ENCODE measurements at regions not wholly inside any gene's neighbourhood (a gene's known extent, or its start where the extent isn't known, plus 50 kb on each side); places are given as distances from the start of the nearest gene placed in this dataset.

- Histone ChIP-seq H2BK15ac (ENCODE audit: low read depth, low read length) (no peak overlapping the region), H2BK12ac (ENCODE audit: insufficient read length, low read depth, low read length) (no peak overlapping the region), H3K27ac (ENCODE audit: insufficient read length, low read depth, low read length) (no peak overlapping the region), H3K14ac (ENCODE audit: insufficient read depth, low read length) (no peak overlapping the region), H3K79me2 (ENCODE audit: insufficient read depth, low read length) (no peaks in the 10 kb centered on the region), H4K5ac (ENCODE audit: insufficient read length, low read depth, low read length) (no peak overlapping the region), H3K18ac (ENCODE audit: insufficient read length, low read depth, low read length) (no peak overlapping the region), H3K27me3 (ENCODE audit: insufficient read depth, low read length) (no peaks in the 10 kb centered on the region), H3K9ac (ENCODE audit: extremely low read depth, insufficient read length, low read length) (no peak overlapping the region), H3K56ac (ENCODE audit: insufficient read length, low read depth, low read length) (no peak overlapping the region), H4K20me1 (ENCODE audit: control insufficient read depth, insufficient read depth, insufficient read length) (no peaks in the 10 kb centered on the region), H3T11ph (ENCODE audit: low read length) (no peak overlapping the region), H2AK5ac (ENCODE audit: insufficient read length, low read length) (no peak overlapping the region), H3K23me2 (ENCODE audit: insufficient read length, low read depth, low read length, poor library complexity, severe bottlenecking) (no peaks in the 10 kb centered on the region), H4K8ac (replicated peaks; ENCODE audit: insufficient read length, low read depth, low read length) (no peak overlapping the region), H3K9me3 (ENCODE audit: control insufficient read depth, low read depth, low read length) (no peaks in the 10 kb centered on the region), H4K91ac (ENCODE audit: insufficient read length, low read depth, low read length) (no peak overlapping the region), H2BK5ac (ENCODE audit: insufficient read length, low read length) (no peak overlapping the region), H3K4me1 (ENCODE audit: insufficient read depth, low read length) (no peaks in the 10 kb centered on the region), H3K79me1 (ENCODE audit: insufficient read depth, low read depth, low read length, poor library complexity, severe bottlenecking) (no peaks in the 10 kb centered on the region), H3K23ac (ENCODE audit: insufficient read length, low read depth, low read length) (no peak overlapping the region), H2AFZ (ENCODE audit: low read length) (no peak overlapping the region), H2BK20ac (ENCODE audit: low read depth, low read length, poor library complexity, severe bottlenecking) (no peak overlapping the region), H3K4me2 (ENCODE audit: insufficient read depth, insufficient read length, low read length) (no peak overlapping the region), H3K4ac (ENCODE audit: low read depth, low read length) (no peak overlapping the region), H2BK120ac (ENCODE audit: low read depth, low read length, poor library complexity, severe bottlenecking) (no peak overlapping the region)
- H3K27me3 Mint-ChIP-seq (ENCODE audit: low read depth) = no peaks in the 10 kb centered on the region
- TF ChIP-seq, protein P1, sequence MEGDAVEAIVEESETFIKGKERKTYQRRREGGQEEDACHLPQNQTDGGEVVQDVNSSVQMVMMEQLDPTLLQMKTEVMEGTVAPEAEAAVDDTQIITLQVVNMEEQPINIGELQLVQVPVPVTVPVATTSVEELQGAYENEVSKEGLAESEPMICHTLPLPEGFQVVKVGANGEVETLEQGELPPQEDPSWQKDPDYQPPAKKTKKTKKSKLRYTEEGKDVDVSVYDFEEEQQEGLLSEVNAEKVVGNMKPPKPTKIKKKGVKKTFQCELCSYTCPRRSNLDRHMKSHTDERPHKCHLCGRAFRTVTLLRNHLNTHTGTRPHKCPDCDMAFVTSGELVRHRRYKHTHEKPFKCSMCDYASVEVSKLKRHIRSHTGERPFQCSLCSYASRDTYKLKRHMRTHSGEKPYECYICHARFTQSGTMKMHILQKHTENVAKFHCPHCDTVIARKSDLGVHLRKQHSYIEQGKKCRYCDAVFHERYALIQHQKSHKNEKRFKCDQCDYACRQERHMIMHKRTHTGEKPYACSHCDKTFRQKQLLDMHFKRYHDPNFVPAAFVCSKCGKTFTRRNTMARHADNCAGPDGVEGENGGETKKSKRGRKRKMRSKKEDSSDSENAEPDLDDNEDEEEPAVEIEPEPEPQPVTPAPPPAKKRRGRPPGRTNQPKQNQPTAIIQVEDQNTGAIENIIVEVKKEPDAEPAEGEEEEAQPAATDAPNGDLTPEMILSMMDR (conservative IDR thresholded peaks at IDR 0.05) = no peak
- no peak for DNase-seq
- no peaks in the 10 kb centered on the region for H3K36me3 Mint-ChIP-seq (ENCODE audit: insufficient read depth in 1 of 3, low read depth in 3 of 3)
- H3K9me3 Mint-ChIP-seq = no peaks in the 10 kb centered on the region; a peak in 1 of 5 replicates
- no peak overlapping the region for H3K4me3 Mint-ChIP-seq
- no peak overlapping the region for H3K27ac Mint-ChIP-seq
- no CpG with 5 or more reads among the region's 1 CpG for whole genome bisulfite sequencing (ENCODE audit: extremely low coverage, insufficient read length, low lambda C conversion rate)
- H3K4me1 Mint-ChIP-seq = no peaks in the 10 kb centered on the region
Observed at GRCh38 chr5:60183881-60184280, 290.4 kb upstream of the PDE4D start.

Measured in H9 (cell line).